ENCODE measurements at regions not wholly inside any gene's neighbourhood (a gene's known extent, or its start where the extent isn't known, plus 50 kb on each side); places are given as distances from the start of the nearest gene placed in this dataset.

DNA sequence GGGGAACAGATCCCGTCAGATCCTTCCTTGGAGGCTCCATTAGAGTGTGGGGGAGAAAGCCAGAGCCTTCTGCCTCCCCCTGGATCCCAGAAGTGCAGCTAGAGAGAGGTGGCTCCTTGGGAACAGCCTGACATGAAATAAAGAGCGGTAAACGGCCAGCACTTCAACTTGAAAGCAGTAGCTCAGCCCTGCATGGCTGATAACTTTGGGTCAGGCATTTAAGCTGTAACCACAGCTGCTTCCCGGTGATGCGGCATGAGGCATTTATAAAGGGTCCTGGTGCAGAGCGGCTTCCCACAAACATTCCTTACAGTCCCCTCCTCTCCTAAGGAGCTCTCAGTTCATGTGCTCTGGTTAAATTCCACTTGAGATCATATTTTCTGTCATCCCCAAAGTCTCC is 960.3 kb downstream of the VRK1 start:
- no peaks in the 10 kb centered on the region for H3K9me3 ChIP-seq
- no peak overlapping the region for H3K4me3 ChIP-seq
- TF ChIP-seq, protein P1, sequence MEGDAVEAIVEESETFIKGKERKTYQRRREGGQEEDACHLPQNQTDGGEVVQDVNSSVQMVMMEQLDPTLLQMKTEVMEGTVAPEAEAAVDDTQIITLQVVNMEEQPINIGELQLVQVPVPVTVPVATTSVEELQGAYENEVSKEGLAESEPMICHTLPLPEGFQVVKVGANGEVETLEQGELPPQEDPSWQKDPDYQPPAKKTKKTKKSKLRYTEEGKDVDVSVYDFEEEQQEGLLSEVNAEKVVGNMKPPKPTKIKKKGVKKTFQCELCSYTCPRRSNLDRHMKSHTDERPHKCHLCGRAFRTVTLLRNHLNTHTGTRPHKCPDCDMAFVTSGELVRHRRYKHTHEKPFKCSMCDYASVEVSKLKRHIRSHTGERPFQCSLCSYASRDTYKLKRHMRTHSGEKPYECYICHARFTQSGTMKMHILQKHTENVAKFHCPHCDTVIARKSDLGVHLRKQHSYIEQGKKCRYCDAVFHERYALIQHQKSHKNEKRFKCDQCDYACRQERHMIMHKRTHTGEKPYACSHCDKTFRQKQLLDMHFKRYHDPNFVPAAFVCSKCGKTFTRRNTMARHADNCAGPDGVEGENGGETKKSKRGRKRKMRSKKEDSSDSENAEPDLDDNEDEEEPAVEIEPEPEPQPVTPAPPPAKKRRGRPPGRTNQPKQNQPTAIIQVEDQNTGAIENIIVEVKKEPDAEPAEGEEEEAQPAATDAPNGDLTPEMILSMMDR (IDR thresholded peaks at IDR 0.05) = no peak
- ATAC-seq (ENCODE audit: insufficient number of reproducible peaks, low FRiP score, low read depth) (no peak), DNase-seq (ENCODE audit: low spot score) (no peak)
- no peaks in the 10 kb centered on the region for H3K4me1 ChIP-seq (ENCODE audit: control insufficient read depth in 1 of 2, low read depth in 2 of 2)
- H3K36me3 ChIP-seq = no peaks in the 10 kb centered on the region
- H3K27me3 ChIP-seq (replicated peaks; ENCODE audit: insufficient read depth) = no peaks in the 10 kb centered on the region
- H3K27ac ChIP-seq = no peak overlapping the region

DNA sequence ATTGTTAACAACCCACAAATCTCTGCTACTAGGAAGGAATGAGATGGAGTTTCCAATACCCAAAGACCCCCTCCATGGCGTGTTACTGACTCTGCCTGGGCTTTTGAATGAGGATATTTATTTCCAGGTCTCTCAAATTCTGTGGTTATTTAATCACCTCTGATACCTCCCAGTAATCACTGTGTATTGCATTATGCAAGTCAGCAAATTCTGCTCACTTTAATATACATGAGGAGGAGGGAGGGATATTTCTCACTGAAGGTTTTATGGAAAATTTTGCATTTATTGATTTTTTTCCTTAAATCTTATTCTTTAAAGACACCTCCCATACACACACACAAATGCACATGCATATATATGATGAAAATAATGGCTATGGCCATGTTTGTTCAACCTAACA is 962.9 kb downstream of the VRK1 start:
- ATAC-seq (ENCODE audit: insufficient number of reproducible peaks, low FRiP score, low read depth) = no peak
- H3K27me3 ChIP-seq (replicated peaks; ENCODE audit: insufficient read depth) = no peaks in the 10 kb centered on the region
- no peaks in the 10 kb centered on the region for H3K36me3 ChIP-seq
- H3K4me1 ChIP-seq (ENCODE audit: control insufficient read depth in 1 of 2, low read depth in 2 of 2) = no peaks in the 10 kb centered on the region
- H3K9me3 ChIP-seq = no peaks in the 10 kb centered on the region
- no peak overlapping the region for H3K27ac ChIP-seq
- H3K4me3 ChIP-seq = no peak overlapping the region
- TF ChIP-seq, protein P1 (IDR thresholded peaks at IDR 0.05) = no peak
- DNase-seq (ENCODE audit: low spot score) = no peak

DNA sequence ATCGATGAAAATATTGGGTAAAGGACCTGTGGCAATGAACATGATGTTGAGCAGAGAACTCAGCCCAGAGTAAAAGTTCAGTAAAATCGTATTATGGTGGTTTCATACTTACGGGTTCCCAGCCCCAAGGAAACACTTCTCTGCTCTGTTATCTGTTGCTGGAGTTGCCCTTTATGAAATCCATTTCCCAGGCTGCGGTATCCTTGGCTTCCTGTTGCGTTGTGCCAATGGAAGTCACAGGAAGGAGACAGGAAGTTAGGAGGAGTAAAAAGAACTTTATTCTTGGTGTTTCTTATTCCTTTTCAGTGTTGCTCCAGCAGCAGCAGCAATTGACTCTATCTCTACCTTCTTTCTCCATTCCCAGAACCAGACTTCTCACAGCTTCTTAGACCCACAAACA is 965.2 kb downstream of the VRK1 start:
- no peak overlapping the region for H3K27ac ChIP-seq
- H3K36me3 ChIP-seq = no peaks in the 10 kb centered on the region
- DNase-seq (ENCODE audit: low spot score) (no peak), ATAC-seq (ENCODE audit: insufficient number of reproducible peaks, low FRiP score, low read depth) (no peak)
- no peak overlapping the region for H3K4me3 ChIP-seq
- no peaks in the 10 kb centered on the region for H3K9me3 ChIP-seq
- no peaks in the 10 kb centered on the region for H3K4me1 ChIP-seq (ENCODE audit: control insufficient read depth in 1 of 2, low read depth in 2 of 2)
- H3K27me3 ChIP-seq (replicated peaks; ENCODE audit: insufficient read depth) = no peaks in the 10 kb centered on the region
- TF ChIP-seq, protein P1 (IDR thresholded peaks at IDR 0.05) = no peak

DNA sequence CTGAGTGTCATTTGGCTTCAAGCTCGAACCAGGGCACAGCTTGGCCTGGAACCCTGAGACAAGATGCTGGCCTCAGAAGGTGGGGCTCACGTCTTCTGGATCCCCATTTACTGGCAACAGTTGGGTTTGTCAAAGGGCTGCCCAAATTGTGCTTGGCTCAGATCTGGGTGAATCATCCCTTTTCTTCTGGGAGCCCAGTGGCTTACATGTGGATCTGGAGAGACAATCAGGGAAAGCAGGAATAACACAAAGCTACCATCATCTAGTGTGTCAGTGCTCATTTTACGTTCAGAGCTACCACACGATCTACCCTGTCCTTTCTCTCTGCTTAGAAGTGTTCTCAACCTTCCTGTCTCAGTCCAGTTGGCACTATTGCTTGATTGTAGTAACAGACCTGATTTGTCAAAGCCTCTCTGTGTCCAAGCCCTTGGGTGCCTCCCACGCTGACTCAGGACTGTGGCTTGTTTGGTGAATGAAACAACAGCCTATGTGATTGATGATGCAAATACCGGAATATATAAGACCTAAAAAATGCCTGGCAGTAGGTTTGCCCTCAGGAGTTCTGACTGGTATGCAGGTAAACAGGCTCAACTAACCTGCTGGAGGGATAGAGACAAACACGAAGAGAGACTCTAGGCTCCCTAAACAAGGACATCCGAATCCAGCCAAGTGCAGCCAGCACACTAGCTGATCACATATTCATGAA is 974.3 kb downstream of the VRK1 start:
- H3K9me3 ChIP-seq = no peaks in the 10 kb centered on the region
- H3K27ac ChIP-seq = no peak overlapping the region
- TF ChIP-seq, protein P1 (IDR thresholded peaks at IDR 0.05) = no peak
- no peak for ATAC-seq (ENCODE audit: insufficient number of reproducible peaks, low FRiP score, low read depth)
- no peak overlapping the region for H3K4me3 ChIP-seq
- H3K36me3 ChIP-seq = no peaks in the 10 kb centered on the region
- no peak for DNase-seq (ENCODE audit: low spot score)
- H3K4me1 ChIP-seq (ENCODE audit: control insufficient read depth in 1 of 2, low read depth in 2 of 2) = no peaks in the 10 kb centered on the region
- H3K27me3 ChIP-seq (replicated peaks; ENCODE audit: insufficient read depth) = no peaks in the 10 kb centered on the region

DNA sequence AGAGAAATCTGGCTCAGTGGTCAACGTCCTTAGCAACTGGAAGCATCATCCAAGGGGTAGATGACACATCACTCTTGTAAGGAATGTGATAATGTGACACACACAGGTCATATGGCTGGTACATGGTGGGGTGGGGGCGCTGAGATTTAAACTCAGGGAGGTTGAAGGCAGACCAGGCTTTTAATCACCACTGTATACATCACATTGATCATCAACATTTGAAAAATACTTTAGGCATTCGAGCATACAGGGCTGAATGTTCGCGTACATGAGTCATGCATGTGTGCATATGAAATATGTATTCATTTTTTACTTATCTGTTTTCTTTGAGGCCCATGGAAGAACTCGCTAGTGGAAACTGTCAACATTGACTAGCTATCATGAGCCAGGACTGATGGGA is 976.4 kb downstream of the VRK1 start:
- Histone ChIP-seq H3K4me1 (ENCODE audit: control insufficient read depth in 1 of 2, low read depth in 2 of 2) (no peaks in the 10 kb centered on the region), H3K4me3 (no peak overlapping the region), H3K9me3 (no peaks in the 10 kb centered on the region), H3K27ac (no peak overlapping the region), H3K27me3 (replicated peaks; ENCODE audit: insufficient read depth) (no peaks in the 10 kb centered on the region), H3K36me3 (no peaks in the 10 kb centered on the region)
- ATAC-seq (ENCODE audit: insufficient number of reproducible peaks, low FRiP score, low read depth) (no peak), DNase-seq (ENCODE audit: low spot score) (no peak)
- TF ChIP-seq, protein P1 (IDR thresholded peaks at IDR 0.05) = no peak
